Coronary artery (tissue), 2 donors: ENCODE measurements at regions not wholly inside any gene's neighbourhood (a gene's known extent, or its start where the extent isn't known, plus 50 kb on each side); places are given as distances from the start of the nearest gene placed in this dataset.
"Not testable (repeated sequence)": the region's sequence is repeated elsewhere in the genome, so short reads cannot be mapped to it uniquely, and the experiment has no call there.

ENCODE experiments used
- DNase-seq: peaks from one replicate; pipeline ENCODE4 v3.0.0-alpha.2; 2017; ENCODE audit warnings: low spot score
- H3K27ac ChIP-seq, 2 donors: fragments of 200-600 bp; sonication (generic); one replicate each; pipeline ENCODE4 v1.5.1; 2016 to 2019
- H3K4me3 ChIP-seq: fragments of 200-600 bp; sonication (generic); 2 replicates; pipeline ENCODE4 v1.5.1; 2016; ENCODE audit warnings: mild to moderate bottlenecking, moderate library complexity
- TF ChIP-seq, protein P1 (sequence below): fragments of 200-600 bp; sonication (generic); IDR thresholded peaks from one replicate; pipeline ENCODE4 v1.5.1; 2019; ENCODE audit warnings: antibody characterized with exemption

DNA sequence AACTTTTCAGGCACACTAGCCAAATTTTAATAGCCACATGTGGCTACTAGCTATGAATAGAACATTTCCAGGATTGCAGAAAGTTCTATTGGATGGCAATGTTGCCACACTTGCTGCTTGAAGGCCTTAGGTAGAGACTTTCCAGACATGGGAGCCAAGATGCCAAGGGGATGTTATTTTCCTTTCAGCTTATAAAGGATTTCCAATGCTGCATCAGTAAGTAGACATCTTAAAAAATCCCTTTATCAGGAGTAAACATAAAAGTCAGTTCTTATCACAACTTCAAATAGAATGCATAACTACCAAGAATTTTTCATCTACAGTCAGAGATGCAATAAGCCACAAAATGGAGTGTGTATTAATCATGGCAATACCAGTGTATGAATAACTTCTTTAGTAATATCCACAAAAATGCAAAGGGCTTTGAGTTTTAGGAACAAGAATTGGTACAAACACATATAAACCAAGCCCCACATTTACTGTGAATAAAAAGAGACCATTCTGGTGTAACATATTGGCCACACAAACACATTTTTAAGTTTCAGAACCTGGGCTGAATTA, 457.1 kb upstream of the ADAMTS9 start:
- TF ChIP-seq, protein P1, sequence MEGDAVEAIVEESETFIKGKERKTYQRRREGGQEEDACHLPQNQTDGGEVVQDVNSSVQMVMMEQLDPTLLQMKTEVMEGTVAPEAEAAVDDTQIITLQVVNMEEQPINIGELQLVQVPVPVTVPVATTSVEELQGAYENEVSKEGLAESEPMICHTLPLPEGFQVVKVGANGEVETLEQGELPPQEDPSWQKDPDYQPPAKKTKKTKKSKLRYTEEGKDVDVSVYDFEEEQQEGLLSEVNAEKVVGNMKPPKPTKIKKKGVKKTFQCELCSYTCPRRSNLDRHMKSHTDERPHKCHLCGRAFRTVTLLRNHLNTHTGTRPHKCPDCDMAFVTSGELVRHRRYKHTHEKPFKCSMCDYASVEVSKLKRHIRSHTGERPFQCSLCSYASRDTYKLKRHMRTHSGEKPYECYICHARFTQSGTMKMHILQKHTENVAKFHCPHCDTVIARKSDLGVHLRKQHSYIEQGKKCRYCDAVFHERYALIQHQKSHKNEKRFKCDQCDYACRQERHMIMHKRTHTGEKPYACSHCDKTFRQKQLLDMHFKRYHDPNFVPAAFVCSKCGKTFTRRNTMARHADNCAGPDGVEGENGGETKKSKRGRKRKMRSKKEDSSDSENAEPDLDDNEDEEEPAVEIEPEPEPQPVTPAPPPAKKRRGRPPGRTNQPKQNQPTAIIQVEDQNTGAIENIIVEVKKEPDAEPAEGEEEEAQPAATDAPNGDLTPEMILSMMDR, result no peak
- Histone ChIP-seq H3K27ac (no peak overlapping the region), H3K4me3 (no peak overlapping the region)
- DNase-seq, result no peak

DNA sequence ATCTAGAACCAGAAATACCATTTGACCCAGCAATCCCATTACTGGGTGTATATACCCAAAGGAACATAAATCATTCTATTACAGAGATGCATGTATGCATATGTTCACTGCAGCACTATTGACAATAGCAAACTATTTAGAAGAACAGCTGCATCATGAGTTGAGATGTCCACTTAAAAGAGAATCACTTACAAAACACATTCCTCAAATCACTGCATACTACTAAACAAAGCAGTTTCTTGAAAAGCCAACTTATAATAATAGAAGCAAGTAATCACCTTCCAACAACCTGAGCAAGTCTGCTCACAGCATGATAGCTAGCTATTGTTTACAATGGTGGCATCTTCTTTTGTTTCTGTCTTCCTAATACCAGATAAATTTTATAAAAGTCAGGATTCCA, 454.7 kb upstream of the ADAMTS9 start:
- DNase-seq, result no peak
- H3K27ac ChIP-seq, result no peak overlapping the region
- TF ChIP-seq, protein P1, result no peak
- no peak overlapping the region for H3K4me3 ChIP-seq

DNA sequence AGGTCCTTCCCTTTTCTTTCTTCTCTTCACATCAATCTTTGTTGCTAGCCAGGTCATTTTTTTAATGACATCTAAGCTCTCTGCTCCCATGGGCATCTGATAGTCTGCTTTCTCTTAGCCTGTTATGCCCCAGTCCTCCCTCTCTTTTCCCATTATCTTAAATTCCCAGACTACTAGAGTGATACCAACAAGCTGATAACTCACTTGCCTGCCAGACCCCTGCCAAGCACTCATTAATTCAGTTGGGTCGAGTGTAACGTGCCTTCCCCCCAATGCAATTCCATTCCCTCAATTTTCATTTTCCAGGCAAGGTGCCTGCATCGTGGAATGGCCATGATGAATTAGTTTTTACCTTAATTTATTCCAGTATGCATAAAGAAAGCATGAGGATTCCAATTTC, 450.8 kb upstream of the ADAMTS9 start:
- Histone ChIP-seq H3K27ac (no peak overlapping the region), H3K4me3 (no peak overlapping the region)
- DNase-seq, result no peak
- TF ChIP-seq, protein P1, result no peak

DNA sequence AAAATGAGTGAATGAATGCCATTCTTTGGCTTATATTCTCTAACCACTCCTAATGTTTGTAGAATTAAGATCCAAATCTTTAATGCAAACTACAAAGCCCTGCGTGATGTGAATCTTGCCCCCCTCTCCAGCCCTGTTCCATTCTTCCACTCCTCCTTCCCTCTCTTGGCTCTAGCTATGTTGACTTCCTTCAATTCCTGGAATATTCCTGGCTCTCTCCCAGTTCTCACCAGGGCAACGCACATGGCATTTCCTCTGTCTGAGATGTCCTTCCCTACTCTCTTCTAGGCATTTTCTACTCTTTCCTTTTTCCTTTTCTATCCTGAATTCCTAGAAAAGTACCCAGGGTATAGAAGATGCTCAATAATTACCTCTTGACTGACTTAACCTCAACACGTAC, 446.0 kb upstream of the ADAMTS9 start:
- not testable (repeated sequence) for H3K4me3 ChIP-seq, H3K27ac ChIP-seq, DNase-seq

DNA sequence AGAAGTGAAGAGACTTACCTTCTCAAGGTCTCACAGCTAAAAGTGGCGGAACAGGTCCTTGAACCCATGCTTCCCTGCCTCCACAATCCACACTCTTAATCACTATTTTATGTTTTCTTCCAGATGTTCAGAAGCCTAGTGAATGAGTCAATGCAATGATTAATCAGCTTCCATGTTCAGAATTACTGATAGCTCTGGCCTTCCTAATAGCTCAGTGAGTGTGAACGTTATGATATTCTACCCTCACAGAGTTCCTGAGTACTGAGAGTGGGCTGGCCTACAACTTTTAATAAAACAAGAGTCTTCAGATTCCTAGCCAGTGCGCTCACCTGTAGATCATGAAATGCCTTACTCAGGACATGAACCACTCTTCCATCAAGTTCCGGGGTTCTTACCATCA, 443.0 kb upstream of the ADAMTS9 start:
- no peak overlapping the region for H3K27ac ChIP-seq
- TF ChIP-seq, protein P1, result no peak
- H3K4me3 ChIP-seq, result no peak overlapping the region

DNA sequence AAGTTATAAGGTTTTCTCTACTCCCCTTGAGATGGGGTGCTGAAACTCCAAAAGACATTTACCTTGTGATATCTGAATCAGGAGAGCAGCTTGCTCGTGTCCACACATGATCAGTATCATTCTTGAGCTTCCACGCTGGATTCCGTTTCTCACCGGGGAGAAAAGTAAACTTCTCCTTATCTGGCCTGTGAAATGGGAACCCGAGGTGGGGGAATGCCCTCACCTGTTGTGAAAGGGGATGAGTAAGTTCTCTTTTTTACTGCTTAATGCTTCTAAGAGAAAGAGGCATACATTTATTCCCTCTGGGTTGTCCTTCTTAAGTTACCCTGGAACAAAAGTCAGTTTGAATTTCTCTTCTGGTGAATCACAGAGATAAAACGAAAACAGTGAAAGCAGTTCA, 440.5 kb upstream of the ADAMTS9 start:
- TF ChIP-seq, protein P1, result no peak
- no peak for DNase-seq
- Histone ChIP-seq H3K27ac (no peak overlapping the region), H3K4me3 (no peak overlapping the region)

More for the DNA sequence above, 443.0 kb upstream of the ADAMTS9 start:
- DNase-seq, result no peak

DNA sequence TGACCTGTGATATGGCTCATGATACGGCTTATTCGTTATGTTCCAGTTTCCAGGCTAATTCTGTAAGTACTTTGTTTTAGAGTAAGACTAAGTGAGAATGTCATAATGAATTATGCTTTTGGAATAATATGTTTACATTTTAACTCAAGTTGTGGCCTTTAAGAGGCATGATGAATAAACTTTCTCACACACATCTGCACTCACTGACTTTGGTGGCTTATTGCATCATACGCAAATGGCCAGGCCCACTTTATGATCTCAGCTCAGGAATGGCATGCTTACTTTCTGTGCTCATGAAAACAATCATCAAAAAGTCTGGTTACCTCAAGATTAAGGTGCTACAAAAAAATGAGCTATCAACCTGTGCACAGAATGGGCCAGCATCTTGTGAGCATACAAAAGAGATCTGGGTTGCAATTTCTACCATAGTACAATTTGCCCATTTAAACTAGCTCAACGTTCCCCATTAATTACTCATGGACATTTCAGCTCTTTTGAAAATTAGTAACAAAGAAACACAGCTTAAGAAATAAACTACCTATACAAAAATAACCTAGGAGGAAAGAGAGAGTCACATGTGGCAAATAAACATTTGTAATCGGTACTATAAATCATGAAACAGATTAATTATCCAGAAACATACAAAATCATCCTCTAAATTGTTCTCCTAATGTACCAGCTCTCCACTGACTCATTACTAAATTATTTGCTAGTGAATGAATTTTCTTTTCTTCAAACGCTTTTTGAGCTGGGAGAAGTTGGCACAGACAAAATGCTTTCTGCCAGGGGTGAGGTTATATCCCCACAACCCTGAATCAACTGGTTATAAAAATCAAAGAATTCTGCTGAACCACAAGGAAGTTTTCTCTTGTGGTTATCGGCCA, 439.0 kb upstream of the ADAMTS9 start:
- TF ChIP-seq, protein P1, result no peak
- Histone ChIP-seq H3K27ac (no peak overlapping the region), H3K4me3 (no peak overlapping the region)
- DNase-seq, result no peak

DNA sequence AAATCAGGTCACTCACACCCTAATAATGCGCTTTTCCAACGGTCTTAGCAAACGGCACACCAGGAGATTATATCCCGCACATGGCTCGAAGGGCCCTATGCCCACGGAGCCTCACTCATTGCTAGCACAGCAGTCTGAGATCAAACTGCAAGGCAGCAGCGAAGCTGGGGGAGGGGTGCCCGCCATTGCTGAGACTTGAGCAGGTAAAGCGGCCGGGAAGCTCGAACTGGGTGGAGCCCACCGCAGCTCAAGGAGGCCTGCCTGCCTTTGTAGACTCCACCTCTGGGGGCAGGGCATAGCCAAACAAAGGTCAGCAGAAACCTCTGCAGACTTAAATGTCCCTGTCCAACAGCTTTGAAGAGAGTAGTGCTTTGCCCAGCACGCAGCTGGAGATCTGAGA, 432.4 kb upstream of the ADAMTS9 start:
- H3K4me3 ChIP-seq, DNase-seq, H3K27ac ChIP-seq: not testable (repeated sequence)
